Hematopoietic multipotent progenitor cell treated with erythropoietin and hydrocortisone succinate and interleukin-3 and kit ligand, for 8 days (in vitro differentiated cells): ENCODE measurements at regions not wholly inside any gene's neighbourhood (a gene's known extent, or its start where the extent isn't known, plus 50 kb on each side); places are given as distances from the start of the nearest gene placed in this dataset.
"Not testable (repeated sequence)": the region's sequence is repeated elsewhere in the genome, so short reads cannot be mapped to it uniquely, and the experiment has no call there.

ENCODE experiments used
- DNase-seq: peaks from one replicate; pipeline ENCODE4 v3.0.0-alpha.2; 2015

DNA sequence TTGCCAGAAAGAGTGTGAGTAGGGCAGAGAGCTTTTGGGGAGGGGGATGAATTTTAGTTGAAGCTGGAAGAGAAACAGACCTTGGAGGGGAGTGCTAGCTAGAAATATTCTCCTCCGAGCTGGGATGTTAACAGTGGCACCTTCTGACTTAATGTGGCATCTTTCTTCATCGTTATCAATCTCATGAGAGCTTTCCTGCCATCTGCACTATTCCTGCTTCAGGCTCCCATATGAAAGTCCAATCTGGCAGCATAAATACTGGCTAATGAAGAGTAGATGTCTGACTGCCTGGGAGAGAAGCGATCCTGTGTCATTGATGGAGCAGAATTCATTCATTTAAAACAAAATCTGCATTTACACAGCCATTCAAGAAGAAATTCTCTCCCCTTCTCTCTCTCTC lies 284.5 kb downstream of the TMEM38B start:
- no peak for DNase-seq

DNA sequence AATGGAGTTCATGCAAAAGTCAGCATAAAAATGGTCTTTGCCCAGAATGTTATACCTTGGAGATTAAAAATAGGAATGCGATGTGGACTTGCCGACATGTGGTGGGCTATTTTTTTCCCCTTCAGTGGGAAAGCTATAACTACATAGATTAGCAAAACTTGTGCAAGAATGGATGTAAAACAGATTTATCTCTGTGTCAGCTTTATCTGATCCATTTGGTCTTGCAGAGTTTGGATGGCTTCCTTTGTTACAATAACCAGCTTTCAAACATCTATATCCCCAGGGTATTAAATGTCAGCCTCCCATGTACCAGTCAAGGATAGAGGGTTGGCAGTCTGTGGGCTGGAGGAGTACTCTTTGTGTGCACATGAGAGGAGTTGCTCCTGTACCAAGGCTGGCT lies 284.9 kb downstream of the TMEM38B start:
- DNase-seq: no peak

DNA sequence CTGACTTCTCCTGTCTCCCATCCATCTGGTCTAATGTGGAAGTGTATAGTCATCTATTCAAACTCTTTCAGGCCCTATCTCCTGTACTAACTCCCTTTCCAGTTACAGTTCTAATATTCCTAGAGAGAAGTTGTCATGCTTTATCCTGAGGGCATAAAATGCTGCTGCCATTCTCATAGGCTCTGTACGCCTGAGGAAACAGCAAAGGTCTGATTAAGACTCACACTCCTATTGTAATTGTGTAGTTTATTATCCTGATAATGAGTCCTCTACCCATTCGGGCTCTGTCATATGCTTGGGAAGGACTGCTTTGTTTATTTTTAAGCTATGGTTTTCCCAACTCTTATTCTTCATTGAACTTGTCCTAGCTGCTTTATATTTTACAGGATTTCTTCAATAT lies 290.4 kb downstream of the TMEM38B start:
- no peak for DNase-seq

DNA sequence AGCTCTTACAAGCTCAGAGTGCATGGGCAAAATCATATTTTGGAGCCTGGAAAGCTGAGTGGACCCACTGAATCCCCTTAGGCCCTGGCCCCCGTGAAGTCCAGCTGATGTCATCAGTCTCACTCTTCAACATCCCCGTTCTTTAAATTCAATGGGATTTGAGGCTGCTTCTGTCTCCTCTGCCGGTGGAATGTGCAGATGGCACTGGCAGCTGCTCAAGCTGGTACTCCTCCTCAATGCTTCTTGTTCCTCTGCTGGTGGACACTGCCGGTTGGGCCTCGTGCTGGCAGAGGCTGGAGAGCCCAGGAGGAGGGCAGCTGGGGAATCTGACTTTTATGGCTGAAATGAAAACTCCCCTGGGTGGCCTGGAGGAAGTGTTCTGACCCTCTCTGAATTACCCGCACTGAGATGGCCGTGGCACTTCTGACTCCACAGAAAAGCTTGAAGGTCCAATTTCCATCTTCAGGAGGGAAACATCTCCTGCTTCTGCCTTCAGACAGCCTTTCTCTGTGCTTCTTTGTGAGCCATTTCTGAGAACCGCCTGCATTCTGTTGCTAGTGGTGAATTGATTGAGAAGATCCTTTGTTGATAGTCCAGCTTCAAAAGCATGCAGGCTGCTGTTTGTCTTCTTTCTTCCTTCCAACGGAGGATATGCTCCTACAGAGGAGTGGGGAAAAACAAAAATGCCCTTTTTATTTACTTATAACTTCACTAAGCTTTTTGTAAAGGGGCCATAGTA lies 298.9 kb downstream of the TMEM38B start:
- no peak for DNase-seq

DNA sequence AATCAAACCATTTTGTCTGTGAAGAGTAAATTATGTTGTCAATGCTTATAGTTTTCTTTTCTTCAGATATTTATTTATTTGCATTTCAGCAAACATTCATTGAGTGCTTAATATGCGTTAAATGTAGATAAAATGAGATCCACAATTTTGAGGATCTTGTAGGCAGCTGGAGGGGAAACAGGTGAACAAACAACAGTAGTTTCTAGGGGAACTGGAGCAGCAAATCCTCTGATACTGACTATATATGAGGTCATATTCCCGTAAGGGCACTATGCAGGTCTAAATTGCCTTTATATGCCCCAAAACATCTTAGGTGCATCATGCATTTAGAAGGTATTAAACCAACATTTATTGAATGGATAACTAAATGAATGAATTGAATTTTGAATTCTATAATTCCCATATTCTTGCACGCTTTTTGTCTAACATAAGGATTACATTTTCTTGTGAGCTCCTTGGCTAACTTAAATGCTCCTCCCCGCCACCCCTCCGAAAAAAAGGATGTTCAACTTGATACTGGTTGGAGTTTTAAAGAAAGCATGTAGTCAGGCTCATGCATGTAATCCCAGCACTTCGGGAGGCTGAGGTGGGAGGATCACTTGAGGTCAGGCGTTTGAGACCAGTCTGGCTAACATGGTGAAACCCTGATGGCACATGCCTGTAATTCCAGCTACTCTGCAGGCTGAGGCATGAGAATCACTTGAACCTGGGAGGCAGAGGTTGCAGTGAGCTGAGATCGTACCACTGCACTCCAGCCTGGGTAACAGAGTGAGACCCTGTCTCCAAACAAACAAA lies 299.8 kb downstream of the TMEM38B start:
- no peak for DNase-seq

DNA sequence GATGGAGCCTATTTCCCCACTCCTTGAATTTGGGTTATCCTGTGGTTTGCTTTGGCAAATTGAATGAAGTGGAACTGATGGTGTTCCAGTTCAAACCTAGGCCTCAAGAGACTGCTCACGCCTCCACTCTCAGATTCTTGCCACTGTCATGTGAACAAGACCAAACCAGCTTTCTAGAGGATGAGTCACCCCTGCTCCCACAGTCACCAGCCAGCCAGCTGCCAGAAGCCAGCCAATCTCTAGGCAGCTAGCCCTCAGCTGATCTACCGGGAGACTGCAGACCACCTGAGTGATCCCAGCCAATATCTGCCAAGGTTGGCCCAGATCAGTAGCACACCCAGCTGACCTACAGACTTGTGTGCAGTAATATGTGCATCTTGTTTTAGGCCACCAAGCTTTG lies 300.6 kb downstream of the TMEM38B start:
- no peak for DNase-seq

DNA sequence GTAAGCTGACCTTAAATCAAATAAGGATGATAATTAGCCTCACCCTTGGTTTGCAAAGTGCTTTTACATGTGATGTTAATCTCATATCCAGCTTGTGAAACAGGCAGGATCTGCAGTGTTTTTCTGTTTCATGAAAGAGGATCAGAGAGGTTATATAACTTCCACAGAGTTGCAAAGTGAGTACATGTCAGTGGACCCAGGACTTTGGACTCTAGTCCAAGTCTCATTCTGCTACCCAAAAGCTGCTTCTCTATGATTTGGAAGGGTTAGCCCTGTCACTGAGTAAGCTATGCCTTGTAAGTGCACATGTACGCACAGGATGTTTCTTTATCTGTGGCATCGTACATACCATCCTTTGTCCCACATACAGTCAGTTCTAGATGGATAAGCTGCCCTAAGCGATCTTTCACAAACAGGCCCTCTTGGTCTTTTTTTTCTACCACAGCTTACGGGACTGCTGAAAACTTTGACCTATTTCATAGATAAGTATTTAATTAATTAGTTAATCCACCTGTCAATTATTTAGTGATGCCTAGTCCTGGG lies 322.9 kb downstream of the TMEM38B start:
- DNase-seq: no peak

DNA sequence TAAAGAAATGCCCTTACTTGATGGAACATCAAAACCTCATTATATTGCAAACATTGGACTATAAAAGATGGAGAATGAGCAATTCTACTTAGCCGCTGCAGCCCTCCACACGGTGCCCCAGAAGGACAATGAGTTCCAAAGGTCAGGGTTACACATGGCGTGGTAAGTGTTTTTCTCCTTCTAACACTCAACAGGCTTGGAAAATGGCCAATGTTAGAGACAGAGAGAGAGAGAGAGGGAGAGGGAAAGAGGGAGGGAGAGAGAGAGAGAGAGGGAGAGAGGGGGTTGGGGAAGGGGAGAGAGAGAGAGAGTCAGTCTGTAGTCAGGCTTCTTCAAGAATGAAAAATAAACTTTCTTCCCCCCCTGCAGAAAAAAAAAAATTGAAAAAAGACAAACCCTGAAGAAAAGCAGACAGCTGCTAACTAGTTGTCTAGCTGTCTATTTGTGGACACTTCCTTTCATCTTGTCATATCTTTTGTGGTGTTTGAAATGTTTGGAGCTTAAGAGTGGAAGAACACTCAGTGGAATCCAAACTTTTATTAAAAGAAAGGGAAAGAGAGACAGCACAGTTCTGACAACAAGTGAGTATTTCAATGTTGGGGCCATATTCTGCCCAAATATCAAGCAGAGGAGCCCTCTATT lies 324.8 kb downstream of the TMEM38B start:
- no peak for DNase-seq

DNA sequence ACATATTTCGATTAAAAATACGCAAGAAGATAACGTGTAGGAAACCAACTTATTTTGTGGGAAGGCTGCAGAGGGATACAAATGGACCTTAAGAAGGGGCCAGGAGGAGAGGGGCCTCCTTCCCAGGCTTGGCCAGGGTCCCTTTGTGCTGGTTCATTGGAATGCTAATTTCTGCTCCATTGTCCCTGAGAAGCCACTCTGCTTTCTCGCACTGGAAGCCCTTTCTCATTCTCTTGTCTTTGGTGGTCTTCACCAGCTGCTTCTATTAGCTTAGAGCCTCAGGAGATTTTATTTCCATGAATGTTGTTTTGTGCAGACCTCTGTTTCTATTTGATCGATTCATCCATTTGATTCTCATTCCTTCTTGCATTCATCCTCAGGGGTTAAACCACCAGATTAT lies 325.4 kb downstream of the TMEM38B start:
- no peak for DNase-seq

DNA sequence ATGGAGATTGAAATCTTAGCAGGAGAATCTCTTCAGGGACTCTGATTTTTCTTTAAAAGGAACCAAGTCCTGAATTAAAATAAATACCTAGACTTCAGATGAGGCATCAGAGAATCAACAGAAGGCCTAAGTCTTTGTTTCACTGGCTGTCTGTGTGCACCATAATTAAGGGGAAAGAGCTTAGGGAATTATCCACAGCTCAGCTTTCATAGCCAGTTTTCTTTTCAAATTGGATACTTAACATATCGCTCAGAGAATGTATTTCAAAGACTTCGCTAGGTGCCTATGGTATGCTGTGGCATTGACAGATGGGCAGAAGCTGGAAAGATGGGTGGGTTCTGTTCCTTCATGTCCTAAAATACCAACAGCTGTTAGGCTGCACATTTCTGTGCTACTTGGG lies 325.8 kb downstream of the TMEM38B start:
- no peak for DNase-seq

DNA sequence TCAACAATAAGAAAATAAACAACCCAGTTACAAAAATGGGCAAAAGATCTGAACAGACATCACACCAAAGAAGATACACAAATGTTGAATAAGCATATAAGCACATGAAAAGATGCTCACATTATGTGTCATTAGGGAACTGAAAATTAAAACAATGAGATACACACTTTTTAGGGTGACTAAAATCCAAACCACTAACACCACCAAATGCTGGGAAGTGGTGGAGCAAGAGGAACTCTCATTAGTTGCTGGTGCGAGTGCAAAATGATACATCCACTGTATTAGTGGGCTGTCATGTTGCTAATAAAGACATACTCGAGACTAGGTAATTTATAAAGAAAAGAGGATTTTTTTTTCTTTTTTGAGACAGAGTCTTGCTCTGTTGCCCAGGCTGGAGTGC lies 329.1 kb downstream of the TMEM38B start:
- no peak for DNase-seq

DNA sequence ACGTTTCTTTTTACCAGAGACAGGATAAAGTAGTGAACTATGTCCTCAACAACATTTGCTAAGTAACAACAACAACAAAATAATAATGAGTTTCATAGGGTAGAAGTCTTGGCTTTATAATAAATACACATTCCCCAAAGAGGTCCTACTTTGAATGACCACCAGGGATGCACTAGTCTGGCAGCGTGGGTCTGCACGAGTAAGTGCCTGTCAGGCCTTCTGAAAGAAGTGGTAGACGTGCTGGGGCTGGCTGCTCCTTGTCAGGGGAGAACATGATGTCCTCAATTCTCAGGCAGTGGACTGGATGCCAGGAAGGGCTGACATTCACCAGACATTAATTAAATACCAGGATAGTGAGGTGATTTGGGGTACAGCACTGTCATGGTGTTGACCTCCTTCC lies 331.1 kb downstream of the TMEM38B start:
- no peak for DNase-seq

DNA sequence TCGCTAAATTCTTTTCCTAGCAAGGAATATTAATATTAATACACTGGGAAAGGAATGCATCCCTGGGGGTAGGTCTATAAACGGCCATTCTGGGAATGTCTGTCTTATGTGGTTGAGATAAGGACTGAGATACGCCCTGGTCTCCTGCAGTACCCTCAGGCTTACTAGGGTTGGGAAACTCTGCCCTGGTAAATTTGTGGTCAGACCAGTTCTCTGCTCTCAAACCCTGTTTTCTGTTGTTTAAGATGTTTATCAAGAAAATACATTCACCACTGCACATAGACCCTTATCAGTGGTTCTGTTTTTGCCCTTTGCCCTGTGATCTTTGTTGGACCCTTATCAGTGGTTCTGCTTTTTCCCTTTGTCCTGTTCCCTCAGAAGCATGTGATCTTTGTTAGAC lies 335.8 kb downstream of the TMEM38B start:
- DNase-seq: not testable (repeated sequence)

DNA sequence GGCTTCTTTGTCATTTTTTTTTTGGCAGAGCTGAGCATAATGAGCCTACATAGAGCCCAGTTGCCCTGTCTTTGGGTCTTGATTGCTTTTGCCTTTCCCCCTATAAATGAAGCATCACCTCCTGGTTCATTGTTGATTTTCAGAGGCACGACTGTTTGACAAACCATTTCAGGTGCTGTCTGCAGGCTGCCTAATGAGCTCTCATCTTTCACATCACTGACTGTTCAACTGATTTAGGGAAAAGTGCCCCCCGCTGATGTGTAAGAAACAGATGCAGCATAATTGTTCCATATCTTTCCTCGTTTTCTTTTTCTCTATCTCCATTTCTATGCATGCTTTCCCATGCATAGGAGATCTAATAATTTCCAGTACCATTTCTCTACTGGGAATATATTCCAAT lies 338.6 kb downstream of the TMEM38B start:
- no peak for DNase-seq

DNA sequence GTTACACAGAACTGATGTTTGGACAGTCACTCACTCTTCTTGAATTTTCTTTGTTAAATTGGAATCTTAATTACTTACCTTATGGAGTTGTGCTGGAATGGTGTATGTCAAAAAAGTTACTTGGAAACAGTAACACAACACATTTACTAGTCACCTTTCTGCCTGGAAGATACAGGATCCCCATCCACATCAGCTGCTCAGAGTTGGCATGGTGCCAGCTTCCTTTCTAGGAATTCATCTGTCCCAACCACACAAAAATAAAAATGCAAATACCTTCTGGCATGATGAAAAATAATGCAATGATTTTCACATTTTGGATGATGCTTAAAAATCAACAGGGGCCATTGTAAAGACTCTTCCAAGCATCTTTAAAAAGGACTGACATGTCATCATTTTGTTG lies 341.5 kb downstream of the TMEM38B start:
- no peak for DNase-seq

DNA sequence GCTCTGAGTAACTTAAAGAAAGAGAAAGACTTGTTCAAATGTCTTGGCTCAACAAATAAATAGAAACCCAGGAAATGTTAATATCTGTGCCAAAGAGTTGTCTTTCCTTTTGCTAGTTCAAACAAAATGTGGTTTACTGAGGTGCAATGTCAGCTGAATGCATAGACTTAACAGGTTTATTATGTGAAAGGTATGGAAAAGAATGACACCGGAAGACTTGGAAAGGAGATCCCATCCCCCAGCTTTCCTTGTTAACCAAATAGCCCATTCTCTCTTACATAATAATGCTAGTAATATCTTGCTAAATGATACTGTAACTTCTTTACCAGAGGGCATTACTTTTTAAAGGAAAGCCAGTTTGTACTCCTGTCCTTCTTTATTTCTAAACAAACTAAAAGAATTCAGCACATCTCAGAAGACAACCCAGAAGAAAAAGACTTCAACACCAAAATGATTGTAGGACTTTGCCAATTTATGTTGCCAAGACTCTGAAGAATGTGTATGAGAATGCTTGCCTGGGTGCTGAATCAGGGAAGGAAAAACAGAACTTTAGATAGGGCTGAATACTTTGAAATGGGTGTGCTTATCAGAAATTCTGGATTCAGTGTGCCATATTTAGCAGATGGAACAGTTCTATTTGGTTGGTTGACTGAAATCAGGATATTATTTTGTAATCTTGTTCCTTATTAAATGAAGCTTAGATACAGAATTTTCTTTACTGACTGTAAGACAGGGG lies 344.1 kb downstream of the TMEM38B start:
- DNase-seq: no peak

DNA sequence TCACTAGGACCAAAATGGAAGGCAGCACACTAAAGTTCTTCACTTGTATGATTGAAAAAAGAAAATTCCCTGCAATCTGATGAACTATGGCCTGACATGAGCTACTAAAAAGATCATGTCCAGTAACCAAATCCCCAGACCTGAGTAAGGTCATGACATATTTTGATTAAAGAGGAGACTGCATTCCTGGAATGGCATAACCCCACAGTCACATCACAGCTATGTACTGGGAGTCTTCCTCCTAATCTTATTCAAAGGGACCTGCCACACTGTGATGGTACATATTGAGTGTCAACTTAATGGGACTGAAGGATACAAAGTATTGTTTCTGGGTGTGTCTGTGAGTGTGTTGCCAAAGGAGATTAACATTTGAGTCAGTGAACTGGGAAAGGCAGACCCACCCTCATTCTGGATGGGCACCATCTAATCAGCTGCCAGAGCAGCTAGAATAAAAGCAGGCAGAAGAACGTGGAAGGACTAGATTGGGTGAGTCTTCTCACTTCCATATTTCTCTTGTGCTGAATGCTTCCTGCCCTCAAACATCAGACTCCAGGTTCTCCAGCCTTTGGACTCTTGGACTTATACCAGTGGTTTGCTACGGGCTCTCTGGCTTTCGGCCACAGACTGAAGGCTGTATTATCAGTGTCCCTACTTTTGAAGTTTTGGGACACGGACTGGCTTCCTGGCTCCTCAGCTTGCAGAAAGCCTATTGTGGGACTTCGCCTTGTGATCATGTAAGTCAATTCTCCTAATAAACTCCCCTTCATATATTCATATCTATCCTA lies 345.0 kb downstream of the TMEM38B start:
- no peak for DNase-seq

DNA sequence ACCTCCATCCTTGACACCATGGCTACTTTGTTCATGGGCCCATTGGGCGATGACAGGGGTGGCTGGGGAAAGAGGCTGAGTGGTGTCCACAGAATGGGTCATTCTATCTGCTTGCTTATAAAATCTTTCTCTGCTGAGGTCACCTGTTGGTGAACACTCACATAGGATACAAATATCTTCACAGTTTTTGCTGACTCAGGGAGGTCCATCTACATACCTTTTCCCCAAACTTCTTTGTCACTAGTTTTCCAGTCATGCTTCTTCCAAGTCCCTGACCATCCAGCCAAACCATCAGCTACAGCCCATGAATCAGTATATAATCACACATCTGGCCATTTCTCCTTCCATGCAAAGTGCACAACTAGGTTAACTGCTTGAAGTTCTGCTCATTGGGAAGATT lies 347.6 kb downstream of the TMEM38B start:
- not testable (repeated sequence) for DNase-seq

DNA sequence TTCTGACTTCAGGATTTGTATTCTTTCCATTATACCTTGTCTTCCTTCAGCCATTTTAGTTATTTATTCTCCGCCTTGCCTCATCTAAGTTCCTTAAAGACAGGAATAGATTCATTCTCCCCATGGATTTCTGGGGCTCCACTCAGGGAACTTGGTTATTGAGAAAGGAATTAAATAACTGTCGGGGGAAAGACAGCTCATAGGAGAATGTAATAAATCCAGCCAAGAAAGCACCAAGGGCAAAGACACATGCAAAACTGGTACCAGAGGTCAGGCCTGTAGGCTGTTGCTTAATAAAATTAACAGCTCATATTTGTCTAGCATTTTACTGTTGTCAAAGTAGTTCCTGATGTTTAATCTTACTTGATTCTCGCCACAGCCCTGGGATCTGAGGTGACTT lies 357.2 kb downstream of the TMEM38B start:
- DNase-seq: no peak

DNA sequence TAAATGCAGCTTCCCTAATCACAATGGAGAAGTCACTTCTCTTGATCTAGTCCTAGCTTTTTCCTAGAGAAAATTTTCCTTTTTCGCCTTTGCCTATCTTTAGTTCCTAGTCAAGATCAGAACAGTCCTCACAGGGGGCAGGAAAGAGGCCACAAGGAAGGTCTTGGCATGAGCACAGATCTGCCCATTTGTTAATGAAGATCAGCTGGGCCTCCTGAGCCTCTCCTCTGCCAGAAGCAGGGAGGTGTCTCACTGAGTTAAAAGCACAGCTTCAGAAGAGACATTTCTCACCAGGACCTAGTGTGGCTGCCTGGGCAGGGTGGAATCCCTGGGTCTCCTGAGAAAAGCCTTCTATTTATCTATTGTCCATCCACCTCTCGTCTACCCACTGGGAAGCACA lies 357.8 kb downstream of the TMEM38B start:
- no peak for DNase-seq

DNA sequence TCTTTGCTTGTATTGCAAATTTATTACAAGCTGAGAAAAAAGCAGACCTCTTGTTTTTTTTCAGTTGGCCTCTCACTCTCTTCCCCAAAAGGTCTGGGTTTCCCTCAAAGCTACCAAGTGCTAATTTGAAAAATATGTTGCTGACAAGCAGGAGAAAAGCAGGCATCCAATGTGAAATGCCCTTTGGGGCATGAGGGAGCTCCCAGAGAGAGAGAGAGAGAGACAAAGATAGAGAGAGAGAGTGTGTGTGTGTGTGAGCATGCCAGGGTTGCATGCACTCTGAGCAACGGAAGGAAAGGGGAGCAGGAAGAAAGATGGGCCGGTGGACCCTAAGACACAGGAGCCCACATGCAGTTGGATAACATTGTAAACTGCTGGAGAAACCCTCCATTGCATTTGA lies 358.4 kb downstream of the TMEM38B start:
- DNase-seq: no peak

DNA sequence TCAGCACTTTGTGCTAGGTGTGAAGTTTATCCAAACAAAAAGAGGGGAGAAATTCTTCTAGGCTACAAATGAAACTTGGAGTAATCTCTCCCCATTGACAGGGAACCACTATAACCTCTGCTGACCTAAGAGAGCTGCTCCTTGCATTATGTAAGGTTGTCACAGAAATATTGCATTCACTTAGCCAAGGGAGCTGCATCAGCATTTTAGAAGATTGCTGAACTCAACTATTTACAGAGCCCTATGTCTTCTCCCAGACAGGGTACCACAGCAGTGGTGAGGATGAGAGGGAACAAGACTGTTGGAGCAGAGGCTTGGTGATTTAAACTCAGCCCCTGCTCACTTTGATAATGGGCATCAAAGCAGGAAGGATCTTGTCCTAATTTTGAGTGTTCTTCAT lies 362.0 kb downstream of the TMEM38B start:
- no peak for DNase-seq
